HT1080 (cell line): ENCODE measurements at regions not wholly inside any gene's neighbourhood (a gene's known extent, or its start where the extent isn't known, plus 50 kb on each side); places are given as distances from the start of the nearest gene placed in this dataset.

Experiments
- DNase-seq: peaks from one replicate; pipeline ENCODE4 v3.0.0-alpha.2; 2015; ENCODE audit warnings: low read depth

- DNase-seq, result no peak
Measured at GRCh38 chr6:168212362-168212761, 107.2 kb downstream of the DACT2 start.

DNA sequence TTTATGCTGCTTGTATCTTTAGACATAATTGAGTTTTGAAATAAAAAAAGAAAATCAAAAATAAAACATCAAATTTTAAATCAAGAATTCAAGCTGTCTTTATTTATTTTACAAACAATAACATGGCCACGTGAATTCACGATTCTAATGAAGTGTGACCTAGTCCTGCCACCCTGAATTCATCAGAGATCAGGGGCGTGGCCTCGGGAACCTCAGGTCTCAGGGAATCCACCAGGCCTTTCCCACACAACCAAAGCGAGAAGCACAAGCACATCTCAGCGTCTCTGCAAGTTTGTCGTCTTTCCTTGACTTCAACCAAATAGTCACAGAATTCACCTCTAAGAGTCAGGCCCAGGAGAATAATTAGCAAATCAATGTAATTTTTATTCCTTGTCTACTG lies 107.9 kb downstream of the DACT2 start:
- DNase-seq, result no peak

- DNase-seq, result no peak
Measured at GRCh38 chr6:168210239-168211105, 109.1 kb downstream of the DACT2 start.

- DNase-seq, result no peak
Measured at GRCh38 chr6:168209420-168209819, 110.2 kb downstream of the DACT2 start.

DNA sequence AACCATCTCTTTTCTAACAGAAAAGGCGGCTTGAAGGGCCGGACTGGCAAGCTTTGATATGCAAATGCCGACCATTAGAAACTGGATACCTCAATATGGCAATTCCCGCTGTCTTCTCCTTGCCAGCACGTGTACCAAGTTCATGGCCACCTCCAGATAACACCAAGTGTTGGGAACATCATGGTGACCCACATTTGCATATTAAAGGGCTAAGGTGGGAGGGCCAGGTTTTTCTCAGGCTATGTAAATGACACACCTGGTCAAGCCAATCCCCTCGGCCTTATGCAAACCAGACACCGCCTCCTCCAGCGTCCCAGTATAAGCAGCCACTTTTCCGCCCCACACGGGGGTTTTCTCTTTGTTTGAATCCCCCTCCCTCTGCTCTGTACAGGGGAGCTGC lies 110.7 kb downstream of the DACT2 start:
- DNase-seq, result no peak

- no peak for DNase-seq
Measured at GRCh38 chr6:168208402-168208801, 111.2 kb downstream of the DACT2 start.

GRCh38 chr6:168207421-168208175 lies 112.0 kb downstream of the DACT2 start:
- DNase-seq, result no peak

- no peak for DNase-seq
Measured at GRCh38 chr6:168206661-168207274, 112.8 kb downstream of the DACT2 start.

GRCh38 chr6:168206186-168206585 lies 113.4 kb downstream of the DACT2 start:
- DNase-seq, result no peak

GRCh38 chr6:168201799-168202198 lies 117.8 kb downstream of the DACT2 start:
- no peak for DNase-seq

- DNase-seq, result no peak
Measured at GRCh38 chr6:168201383-168201782, 118.2 kb downstream of the DACT2 start.

DNA sequence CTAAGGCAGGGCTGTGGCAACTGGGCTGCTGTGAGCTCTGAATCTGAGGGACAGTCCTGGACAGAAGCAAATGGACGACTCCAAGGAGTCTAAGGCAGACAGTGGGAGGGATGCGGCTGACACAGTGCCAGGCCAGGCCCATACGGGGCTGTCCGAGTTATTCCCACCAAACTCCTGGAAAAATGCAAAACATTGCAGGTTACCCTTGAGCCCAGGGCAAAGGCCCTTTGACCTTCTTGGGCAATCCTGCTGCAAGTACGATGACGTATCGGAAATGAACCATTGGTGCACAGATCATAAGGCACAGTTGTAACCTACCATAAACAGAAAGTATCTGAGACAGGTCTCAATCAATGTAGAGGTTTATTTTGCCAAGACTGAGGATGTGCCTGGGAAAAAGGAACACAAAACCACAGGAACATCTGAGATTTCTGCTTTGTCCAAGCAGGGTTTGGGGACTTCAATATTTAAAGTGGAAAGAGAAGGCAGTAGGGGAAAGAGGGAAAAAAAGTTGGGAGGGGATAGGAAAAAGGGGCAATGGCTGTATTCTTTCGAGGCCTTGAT lies 118.9 kb downstream of the DACT2 start:
- DNase-seq, result no peak

DNA sequence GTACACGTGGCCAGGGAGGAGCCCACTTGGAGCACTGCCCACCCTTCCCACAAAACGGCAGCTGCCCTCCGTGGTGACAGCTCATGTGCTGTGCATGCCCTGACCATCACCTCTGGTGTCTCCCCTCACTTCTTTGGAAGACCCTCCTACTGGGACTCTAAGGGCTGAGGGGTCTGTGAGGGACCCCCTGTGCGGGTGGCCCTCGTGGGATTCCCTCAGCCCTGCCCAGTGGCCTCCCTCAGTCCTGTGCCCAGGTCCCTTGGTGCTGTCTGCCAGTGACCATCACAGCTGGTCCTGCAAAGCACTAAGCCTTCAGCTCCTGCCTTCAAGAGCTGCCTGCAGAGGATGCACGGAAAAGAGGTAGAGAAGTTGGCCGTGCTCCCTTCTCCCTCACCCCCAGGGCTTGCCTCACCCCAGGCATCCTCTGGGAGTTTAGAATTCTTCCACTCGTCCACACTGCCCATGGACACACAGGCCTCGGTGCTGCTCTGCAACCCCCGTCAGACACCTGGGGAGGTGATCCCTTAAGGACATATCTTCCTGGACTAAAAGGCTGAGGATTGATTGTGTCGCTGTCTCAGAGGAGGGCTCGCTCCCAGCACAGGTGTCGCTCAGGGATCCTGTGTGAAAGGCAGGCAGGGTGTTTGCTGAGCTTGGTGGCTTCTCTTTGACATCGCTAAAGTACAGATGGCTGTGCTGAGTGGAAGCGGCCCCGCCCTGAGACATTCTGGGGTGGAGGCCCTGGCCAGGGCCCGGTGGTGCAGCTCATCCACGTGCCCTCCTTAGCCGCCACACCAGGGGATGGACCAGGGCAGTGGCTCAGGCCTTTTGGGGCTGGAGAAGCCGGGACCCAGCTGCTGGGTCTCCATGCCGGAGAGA lies 119.5 kb upstream of the FRMD1 start:
- no peak for DNase-seq

GRCh38 chr6:168197636-168198301 lies 118.8 kb upstream of the FRMD1 start:
- DNase-seq, result no peak

- no peak for DNase-seq
Measured at GRCh38 chr6:168196881-168197635, 118.0 kb upstream of the FRMD1 start.

- no peak for DNase-seq
Measured at GRCh38 chr6:168196385-168196860, 117.4 kb upstream of the FRMD1 start.

- no peak for DNase-seq
Measured at GRCh38 chr6:168195712-168196111, 116.7 kb upstream of the FRMD1 start.

- DNase-seq, result no peak
Measured at GRCh38 chr6:168194732-168195567, 115.9 kb upstream of the FRMD1 start.
